Stimulated activated CD4-positive, alpha-beta T cell treated with anti-CD3 and anti-CD28 coated beads, Interleukin-2, amount 100 ng/mL, for 48 hours (primary cell): ENCODE measurements at regions not wholly inside any gene's neighbourhood (a gene's known extent, or its start where the extent isn't known, plus 50 kb on each side); places are given as distances from the start of the nearest gene placed in this dataset.

Experiments
- DNase-seq, 2 donors: peaks; one replicate each; pipeline ENCODE4 v3.0.0-alpha.2; 2020

- no peak for DNase-seq
These were observed 1345.0 kb downstream of the NSUN3 start for GRCh38 chr3:95407709-95408463.

- no peak for DNase-seq
These were observed 1345.6 kb downstream of the NSUN3 start for GRCh38 chr3:95408464-95408862.

- no peak for DNase-seq
These were observed 1355.4 kb downstream of the NSUN3 start for GRCh38 chr3:95418251-95418650.

GRCh38 chr3:95424279-95424678, 1361.4 kb downstream of the NSUN3 start:
- DNase-seq: no peak

GRCh38 chr3:95434491-95434890, 1371.6 kb downstream of the NSUN3 start:
- DNase-seq: no peak

- no peak for DNase-seq
These were observed 1374.5 kb downstream of the NSUN3 start for GRCh38 chr3:95437409-95437808.

- DNase-seq: no peak
These were observed 1375.4 kb downstream of the NSUN3 start for GRCh38 chr3:95438274-95438673.

GRCh38 chr3:95442766-95443165, 1371.6 kb upstream of the EPHA6 start:
- DNase-seq: no peak

GRCh38 chr3:95449841-95450240, 1364.6 kb upstream of the EPHA6 start:
- DNase-seq: no peak

GRCh38 chr3:95453242-95453641, 1361.2 kb upstream of the EPHA6 start:
- no peak for DNase-seq

GRCh38 chr3:95456835-95457234, 1357.6 kb upstream of the EPHA6 start:
- DNase-seq: no peak

- no peak for DNase-seq
These were observed 1354.7 kb upstream of the EPHA6 start for GRCh38 chr3:95459706-95460105.

- no peak for DNase-seq
These were observed 1354.1 kb upstream of the EPHA6 start for GRCh38 chr3:95460274-95460673.

- DNase-seq: no peak
These were observed 1352.2 kb upstream of the EPHA6 start for GRCh38 chr3:95462161-95462560.

- no peak for DNase-seq
These were observed 1350.0 kb upstream of the EPHA6 start for GRCh38 chr3:95464346-95464745.

- no peak for DNase-seq
These were observed 1346.1 kb upstream of the EPHA6 start for GRCh38 chr3:95468331-95468730.

GRCh38 chr3:95474338-95474737, 1340.1 kb upstream of the EPHA6 start:
- no peak for DNase-seq

GRCh38 chr3:95476534-95476933, 1337.9 kb upstream of the EPHA6 start:
- DNase-seq: no peak

- DNase-seq: no peak
These were observed 1308.2 kb upstream of the EPHA6 start for GRCh38 chr3:95506174-95506573.

GRCh38 chr3:95508124-95508523, 1306.3 kb upstream of the EPHA6 start:
- no peak for DNase-seq

GRCh38 chr3:95511828-95512227, 1302.6 kb upstream of the EPHA6 start:
- DNase-seq: no peak

- no peak for DNase-seq
These were observed 1300.1 kb upstream of the EPHA6 start for GRCh38 chr3:95514260-95514659.

GRCh38 chr3:95521396-95521795, 1293.0 kb upstream of the EPHA6 start:
- no peak for DNase-seq

GRCh38 chr3:95522449-95522848, 1291.9 kb upstream of the EPHA6 start:
- DNase-seq: no peak

- no peak for DNase-seq
These were observed 1274.4 kb upstream of the EPHA6 start for GRCh38 chr3:95539950-95540483.
